ENCODE measurements at regions not wholly inside any gene's neighbourhood (a gene's known extent, or its start where the extent isn't known, plus 50 kb on each side); places are given as distances from the start of the nearest gene placed in this dataset.

DNA sequence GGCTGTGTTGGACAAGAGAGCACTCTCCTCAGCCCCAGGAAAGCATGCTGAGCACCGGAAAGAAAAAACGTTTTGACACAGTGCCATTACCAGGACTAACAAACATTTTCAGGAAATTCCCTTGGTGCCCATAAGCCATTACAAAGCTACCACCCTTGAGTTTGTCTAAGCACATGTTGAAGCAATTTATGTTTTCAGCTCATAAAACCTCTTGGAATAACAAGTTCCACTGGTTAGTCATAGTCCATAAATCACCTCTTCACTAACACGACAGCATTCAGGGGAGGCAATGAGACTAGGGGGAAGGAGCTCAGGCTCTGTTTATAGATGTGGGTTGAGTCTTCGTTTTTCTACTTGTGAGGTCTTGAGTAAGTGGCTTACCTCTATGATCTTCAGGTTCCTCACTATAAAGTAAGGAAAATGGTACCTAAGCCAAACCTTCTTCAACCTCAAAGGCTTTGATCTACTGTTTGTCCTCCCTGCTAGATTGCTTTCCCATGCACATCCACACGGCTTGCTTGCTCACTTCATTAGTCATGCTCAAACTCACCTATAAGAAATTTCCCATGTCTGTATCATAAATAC, 65.4 kb downstream of the DRD1 start:
- peak overlapping the region; percentile 28 for H2BK120ac ChIP-seq (ENCODE audit: low read depth, low read length)
- H2AK5ac ChIP-seq (ENCODE audit: low read depth, low read length), result no peak overlapping the region
- intact Hi-C loops (cut with micrococcal nuclease) (no loop called here), dilution Hi-C loops (cut with HindIII; ENCODE audit: low sequenced_read_pairs, unreplicated experiment) (no loop called here), in situ Hi-C loops (cut with MboI; ENCODE audit: low sequenced_read_pairs) (no loop called here)
- H3K4me1 ChIP-seq (ENCODE audit: control insufficient read depth, insufficient read depth, low read length), result peaks cover 3% of the 10 kb centered on the region; the same call in 1 of the 2 replicates
- H4K20me1 ChIP-seq (ENCODE audit: insufficient read depth, low read length), result no peaks in the 10 kb centered on the region
- H3K4ac ChIP-seq (ENCODE audit: low read depth, low read length), result no peak overlapping the region
- H3K9me1 ChIP-seq (ENCODE audit: insufficient read depth, low read length), result peaks cover 3% of the 10 kb centered on the region; the same call in 1 of the 2 replicates
- H3K4me3 ChIP-seq (ENCODE audit: insufficient read depth, low read depth, low read length), result no peak overlapping the region
- ChIA-PET CTCF (interaction anchor here (0.5 to 0.8 kb wide), 2 partner anchors 29 to 718 kb away, joined by 3 read pairs; no protein-coding TSS in a partner anchor), POLR2A (ENCODE audit: unreplicated experiment) (no interaction called here)
- H4K91ac ChIP-seq (ENCODE audit: insufficient read depth, low read depth, low read length), result no peak overlapping the region; the same call in 1 of the 2 replicates
- no CpG with 5 or more reads among the region's 5 CpGs for WGBS, 2 experiments (ENCODE audit: extremely low coverage in 2 of 2, insufficient read length in 1 of 2)
- H4K5ac ChIP-seq (ENCODE audit: low read depth, low read length), result no peak overlapping the region
- no peaks in the 10 kb centered on the region for H3K36me3 ChIP-seq (ENCODE audit: control insufficient read depth, insufficient read depth, low read length)
- no TSS peak for BruUV-seq (replicated peaks)
- H2AFZ ChIP-seq (replicated peaks; ENCODE audit: low read length, poor library complexity), result no peak overlapping the region
- peak; percentile 90 for ATAC-seq (ENCODE audit: low read depth)
- DNase-seq, result peak; percentile 85
- no peak overlapping the region; the same call in 1 of the 2 replicates for H3K23ac ChIP-seq (ENCODE audit: low read depth, low read length)
- no peak overlapping the region for H3K14ac ChIP-seq (replicated peaks; ENCODE audit: low read depth, low read length)
- peak overlapping the region; percentile 6; the same call in 1 of the 2 replicates for H3K4me2 ChIP-seq (ENCODE audit: low read depth, low read length)
- no peak overlapping the region for H2AK9ac ChIP-seq (replicated peaks; ENCODE audit: low read depth, low read length, poor library complexity)
- no peak overlapping the region for H4K8ac ChIP-seq (ENCODE audit: low read depth in 2 of 2, low read length in 2 of 2)
- no peak overlapping the region for H2BK5ac ChIP-seq (ENCODE audit: low read depth, low read length, poor library complexity, severe bottlenecking)
- H3K18ac ChIP-seq (ENCODE audit: low read depth, low read length), result no peak overlapping the region
- TF ChIP-seq RFX5 (IDR thresholded peaks at IDR 0.05; ENCODE audit: low read depth, low read length) (no peak), BHLHE40 (IDR thresholded peaks at IDR 0.05; ENCODE audit: low read depth, low read length) (0 out of 2 replicates have a peak, but pooled peaks have one; percentile 4)
- H3K56ac ChIP-seq (ENCODE audit: extremely low read depth, insufficient read depth, low read length), result no peak overlapping the region
- no peak overlapping the region for H3K9ac ChIP-seq (ENCODE audit: low read depth, low read length)
- H2BK20ac ChIP-seq (ENCODE audit: low read depth, low read length), result no peak overlapping the region
- no peaks in the 10 kb centered on the region for H3K27me3 ChIP-seq (ENCODE audit: control insufficient read depth, insufficient read depth, low read length)
- no peaks in the 10 kb centered on the region for H3K79me1 ChIP-seq (ENCODE audit: low read depth in 1 of 2, low read length in 2 of 2)
- H2BK15ac ChIP-seq (ENCODE audit: low read depth, low read length), result no peak overlapping the region
- H3K27ac ChIP-seq (ENCODE audit: insufficient read depth, low read length), result no peak overlapping the region
- H3K9me3 ChIP-seq (ENCODE audit: control insufficient read depth, insufficient read depth, low read length), result no peaks in the 10 kb centered on the region
